Kidney (tissue), 13 donors: ENCODE measurements at regions not wholly inside any gene's neighbourhood (a gene's known extent, or its start where the extent isn't known, plus 50 kb on each side); places are given as distances from the start of the nearest gene placed in this dataset.

Experiments used
- DNase-seq, 5 donors: peaks; one replicate each; pipeline ENCODE4 v3.0.0-alpha.2; 2013 to 2020
- FAIRE-seq: peaks from 2 replicates; lab custom pipeline; 2012; peaks lifted over from hg19 to GRCh38; lab: Jason Lieb, UNC
- H3K27ac ChIP-seq, 2 donors: one replicate each; pipeline ENCODE4 v1.7.0; 2013; ENCODE audit warnings: low read depth in 2 of 2, low read length in 2 of 2, inconsistent platforms in 1 of 2
- H3K27me3 ChIP-seq: one replicate; pipeline ENCODE4 v1.7.1; 2013; ENCODE audit warnings: low read length, inconsistent platforms; ENCODE audit not compliant: control insufficient read depth, insufficient read depth
- H3K36me3 ChIP-seq, 3 donors: one replicate each; pipeline versions ENCODE4 v1.7.0 to v1.7.1; 2013; ENCODE audit warnings: low read length in 3 of 3, control low read depth in 1 of 3, inconsistent platforms in 1 of 3; ENCODE audit not compliant: insufficient read depth in 3 of 3, control insufficient read depth in 2 of 3
- H3K4me1 ChIP-seq, 3 donors: one replicate each; pipeline versions ENCODE4 v1.7.0 to v1.7.1; 2013; ENCODE audit warnings: low read length in 3 of 3, inconsistent platforms in 1 of 3, low read depth in 1 of 3; ENCODE audit not compliant: control insufficient read depth in 2 of 3, insufficient read depth in 2 of 3
- H3K4me3 ChIP-seq, 3 donors: one replicate each; pipeline versions ENCODE4 v1.7.0 to v1.8.1; 2013; ENCODE audit warnings: low read length in 3 of 3, control low read depth in 1 of 3, inconsistent platforms in 1 of 3
- H3K9ac ChIP-seq, 3 donors: one replicate each; pipeline versions ENCODE4 v1.7.0 to v1.7.1; 2013; ENCODE audit warnings: low read length in 3 of 3, control low read depth in 1 of 3, inconsistent platforms in 1 of 3
- H3K9me3 ChIP-seq, 3 donors: one replicate each; pipeline versions ENCODE4 v1.7.0 to v1.7.1; 2013; ENCODE audit warnings: low read length in 3 of 3, control low read depth in 1 of 3, inconsistent platforms in 1 of 3; ENCODE audit not compliant: control insufficient read depth in 2 of 3, insufficient read depth in 1 of 3
- intact Hi-C: fragments of 100-400 bp; cut with DNase I; formaldehyde crosslinking; loops from one replicate; pipeline ENCODE4 v1.11.1; 2022
- TF ChIP-seq, protein P1 (sequence below): IDR thresholded peaks from 3 replicates; pipeline ENCODE4 v1.5.1; 2012; ENCODE audit warnings: mild to moderate bottlenecking, moderate library complexity, borderline replicate concordance; ENCODE audit not compliant: insufficient read depth; ENCODE audit errors: extremely low read depth
- donor health status: control.
- donor health status: control.
- donor health status: control.
- donor health status: control.
- donor health status: control.
- donor health status: DM: yes; HTN: yes; CAD: no.
- donor health status: Normal renal cell carcinoma (clear cell type).

DNA sequence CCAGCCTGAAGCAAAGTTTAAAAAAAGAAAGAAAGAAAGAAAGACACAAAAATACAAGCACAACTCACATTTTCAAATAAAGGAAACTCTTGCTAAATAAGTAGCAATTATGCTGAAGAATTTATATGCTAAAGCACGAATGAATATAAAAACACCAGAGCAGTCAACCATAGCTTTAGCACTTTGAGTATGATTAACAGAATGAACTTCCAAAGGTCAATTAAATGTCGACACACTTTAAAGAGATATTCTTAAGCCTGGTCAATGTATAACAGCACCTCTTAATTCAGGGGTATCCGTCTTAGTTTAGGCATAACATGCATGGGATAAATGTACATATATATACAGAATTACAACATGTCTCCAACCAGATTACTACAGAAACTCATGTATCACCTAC is 125.9 kb downstream of the OGFRL1 start:
- peak overlapping the region; percentile 45 to 56 (median 49) for H3K4me3 ChIP-seq
- peak overlapping the region; percentile 54 to 88 for H3K27ac ChIP-seq
- FAIRE-seq = peak; percentile 98
- H3K4me1 ChIP-seq = peaks cover 9 to 25% (median 17%) of the 10 kb centered on the region in 3 donors
- intact Hi-C loops = no loop called here
- TF ChIP-seq, protein P1, sequence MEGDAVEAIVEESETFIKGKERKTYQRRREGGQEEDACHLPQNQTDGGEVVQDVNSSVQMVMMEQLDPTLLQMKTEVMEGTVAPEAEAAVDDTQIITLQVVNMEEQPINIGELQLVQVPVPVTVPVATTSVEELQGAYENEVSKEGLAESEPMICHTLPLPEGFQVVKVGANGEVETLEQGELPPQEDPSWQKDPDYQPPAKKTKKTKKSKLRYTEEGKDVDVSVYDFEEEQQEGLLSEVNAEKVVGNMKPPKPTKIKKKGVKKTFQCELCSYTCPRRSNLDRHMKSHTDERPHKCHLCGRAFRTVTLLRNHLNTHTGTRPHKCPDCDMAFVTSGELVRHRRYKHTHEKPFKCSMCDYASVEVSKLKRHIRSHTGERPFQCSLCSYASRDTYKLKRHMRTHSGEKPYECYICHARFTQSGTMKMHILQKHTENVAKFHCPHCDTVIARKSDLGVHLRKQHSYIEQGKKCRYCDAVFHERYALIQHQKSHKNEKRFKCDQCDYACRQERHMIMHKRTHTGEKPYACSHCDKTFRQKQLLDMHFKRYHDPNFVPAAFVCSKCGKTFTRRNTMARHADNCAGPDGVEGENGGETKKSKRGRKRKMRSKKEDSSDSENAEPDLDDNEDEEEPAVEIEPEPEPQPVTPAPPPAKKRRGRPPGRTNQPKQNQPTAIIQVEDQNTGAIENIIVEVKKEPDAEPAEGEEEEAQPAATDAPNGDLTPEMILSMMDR = no peak
- peak overlapping the region in 2 of 3 donors; percentile 53 to 54 for H3K9ac ChIP-seq
- H3K27me3 ChIP-seq = no peaks in the 10 kb centered on the region
- H3K36me3 ChIP-seq = peaks cover 7 to 53% (median 11%) of the 10 kb centered on the region in 3 donors
- H3K9me3 ChIP-seq = no peaks in the 10 kb centered on the region
- peak in 2 of 5 donors; percentile 80 to 86 for DNase-seq

DNA sequence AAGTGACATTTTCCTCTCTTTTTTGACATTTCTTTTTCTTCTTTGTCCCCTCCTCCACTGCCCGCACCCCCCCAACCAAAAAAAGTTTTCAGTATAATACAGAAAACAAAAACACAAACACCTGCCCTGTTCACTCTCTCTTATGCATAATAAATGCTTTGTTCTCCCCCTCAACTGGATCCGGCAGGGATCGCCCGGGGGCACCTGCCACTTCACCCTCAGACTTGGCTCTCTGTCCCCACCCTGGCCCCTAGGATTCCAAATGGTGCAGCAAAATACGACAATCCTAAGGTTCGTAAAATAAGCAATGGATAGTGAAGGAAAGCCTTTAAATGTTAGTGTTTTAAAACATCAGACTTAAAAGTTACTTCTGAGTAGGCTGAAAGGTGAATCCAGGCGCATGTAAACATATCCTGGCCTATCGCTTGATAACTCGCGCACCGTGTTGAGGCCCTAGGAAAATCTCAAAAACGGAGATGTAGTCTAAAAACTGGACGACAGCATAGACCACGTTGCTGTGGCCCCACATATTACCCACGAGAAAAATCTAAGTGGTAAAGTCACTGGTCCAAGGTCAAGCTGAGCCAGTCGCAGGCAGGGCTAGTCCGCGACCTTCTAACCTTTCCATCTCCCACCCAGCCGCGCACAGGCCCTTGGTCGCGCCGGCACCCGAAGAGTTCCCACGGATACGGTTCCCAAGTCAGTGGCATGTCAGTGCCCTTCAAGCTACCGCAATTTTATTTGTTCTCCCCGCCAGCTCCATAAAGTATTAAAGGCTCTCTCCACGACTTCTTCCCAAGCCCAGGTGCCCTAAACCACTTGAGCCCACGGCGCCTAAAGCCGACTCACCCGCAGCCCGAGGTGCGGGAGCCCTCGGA is 130.8 kb downstream of the OGFRL1 start:
- DNase-seq (peak; percentile 38 to 71 (median 61)), FAIRE-seq (no peak)
- intact Hi-C loops = no loop called here

DNA sequence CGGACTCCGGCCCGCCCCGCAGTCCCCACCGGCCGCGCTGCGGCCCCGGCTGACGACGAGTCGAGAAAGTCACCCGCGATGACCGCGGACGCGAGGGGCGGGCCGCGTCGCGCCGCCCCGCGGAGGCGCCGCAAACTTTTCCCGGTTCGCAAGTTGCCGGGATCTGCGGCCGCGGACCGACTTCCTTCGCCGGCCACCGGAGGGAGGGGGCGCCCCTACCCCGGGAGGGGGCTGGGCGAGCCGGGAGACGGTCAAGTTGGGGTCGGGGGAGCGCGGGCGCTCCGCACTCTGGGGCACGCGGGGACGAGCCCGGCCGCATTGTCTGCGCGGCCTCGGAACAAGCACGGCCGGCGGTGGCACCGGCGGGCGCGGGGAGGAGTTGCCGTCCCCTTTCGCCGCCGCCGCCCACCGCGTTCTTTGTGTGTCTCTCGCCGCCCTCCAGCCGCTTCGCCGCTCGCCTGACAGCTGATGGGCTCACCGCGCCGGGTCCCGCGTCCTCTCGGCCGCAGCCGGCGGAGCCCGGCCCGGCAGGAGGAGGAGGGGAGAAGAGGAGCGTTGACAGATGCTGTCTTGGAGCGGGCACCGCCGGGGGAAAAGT is 131.6 kb downstream of the OGFRL1 start:
- Histone ChIP-seq H3K27ac (peak overlapping the region; percentile 97 to 98), H3K36me3 (peaks cover 4 to 35% (median 7%) of the 10 kb centered on the region in 3 donors), H3K4me3 (peak overlapping the region; percentile 81 to 96 (median 82)), H3K4me1 (peaks cover 0 to 24% (median 9%) of the 10 kb centered on the region in 3 donors), H3K9ac (peak overlapping the region; percentile 89 to 99 (median 96)), H3K27me3 (no peaks in the 10 kb centered on the region), H3K9me3 (no peaks in the 10 kb centered on the region)
- TF ChIP-seq, protein P1 = peak; percentile 8
- FAIRE-seq = no peak
- intact Hi-C loops = no loop called here
- DNase-seq = peak in 4 of 5 donors; percentile 50 to 87 (median 67)

More for the DNA sequence above, 130.8 kb downstream of the OGFRL1 start:
- Histone ChIP-seq H3K4me3 (peak overlapping the region; percentile 79 to 96 (median 81)), H3K27me3 (no peaks in the 10 kb centered on the region), H3K36me3 (peaks cover 6 to 40% (median 7%) of the 10 kb centered on the region in 3 donors), H3K9ac (peak overlapping the region; percentile 89 to 99 (median 96)), H3K27ac (peak overlapping the region; percentile 97 to 98), H3K4me1 (peaks cover 0 to 25% (median 9%) of the 10 kb centered on the region in 3 donors), H3K9me3 (no peaks in the 10 kb centered on the region)
- TF ChIP-seq, protein P1 = no peak
